Suprapubic skin (tissue), 4 donors: ENCODE measurements at regions not wholly inside any gene's neighbourhood (a gene's known extent, or its start where the extent isn't known, plus 50 kb on each side); places are given as distances from the start of the nearest gene placed in this dataset.

Source experiments
- CTCF ChIP-seq, 2 donors: fragments of 200-600 bp in 1 of 2; fragments of 450-650 bp in 1 of 2; sonication (generic) in 1 of 2; IDR thresholded peaks; one replicate each; pipeline ENCODE4 v1.5.1; 2016 to 2019; ENCODE audit warnings: antibody characterized with exemption in 2 of 2, mild to moderate bottlenecking in 1 of 2, moderate library complexity in 1 of 2
- POLR2A ChIP-seq, 2 donors: fragments of 450-650 bp; IDR thresholded peaks; one replicate each; pipeline ENCODE4 v1.6.1; 2017; ENCODE audit warnings: antibody characterized with exemption in 2 of 2, mild to moderate bottlenecking in 2 of 2, moderate library complexity in 2 of 2
- POLR2AphosphoS5 ChIP-seq, 3 donors: sonication (generic); formaldehyde crosslinking; IDR thresholded peaks; one replicate each; pipeline ENCODE4 v1.6.1; 2017; ENCODE audit warnings: antibody characterized with exemption in 3 of 3

GRCh38 chr5:166093312-166093711 is 2198.1 kb upstream of the WWC1 start:
- no peak for TF ChIP-seq CTCF (IDR thresholded peaks at IDR 0.05)
- TF ChIP-seq POLR2A (IDR thresholded peaks at IDR 0.05) = no peak
- TF ChIP-seq POLR2AphosphoS5 (IDR thresholded peaks at IDR 0.05) = no peak
